ENCODE measurements at regions not wholly inside any gene's neighbourhood (a gene's known extent, or its start where the extent isn't known, plus 50 kb on each side); places are given as distances from the start of the nearest gene placed in this dataset.

DNA sequence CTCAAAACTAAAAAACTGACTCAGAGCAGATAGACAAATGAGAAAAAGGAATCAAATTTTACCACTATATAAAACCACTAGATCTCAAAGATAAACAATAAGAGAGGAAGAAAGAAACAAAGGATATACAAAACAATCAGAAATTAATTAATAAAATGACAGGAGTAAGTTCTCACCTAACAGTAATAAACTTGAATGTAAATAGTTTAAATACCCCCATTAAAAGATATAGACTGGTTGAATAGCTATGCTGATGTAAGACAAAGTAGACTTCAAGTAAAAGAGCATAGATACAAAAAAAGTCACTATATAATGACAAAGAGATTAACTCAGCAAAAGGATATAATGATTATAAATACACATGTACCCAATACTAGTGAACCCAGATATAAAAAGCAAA is 72.3 kb upstream of the GNAZ start:
- no peak overlapping the region for H3K27ac ChIP-seq (ENCODE audit: low read depth in 1 of 2, low read length in 2 of 2)
- H3K27me3 ChIP-seq (ENCODE audit: control insufficient read depth in 1 of 2, insufficient read depth in 2 of 2, low read length in 1 of 2) = no peaks in the 10 kb centered on the region
- H3K4me3 ChIP-seq (ENCODE audit: low read length in 2 of 2) = no peak overlapping the region
- no peaks in the 10 kb centered on the region for H3K36me3 ChIP-seq (ENCODE audit: control insufficient read depth in 1 of 2, insufficient read depth in 2 of 2, low read length in 1 of 2)
- H3K9me3 ChIP-seq (ENCODE audit: control insufficient read depth, low read length) = peaks cover 4% of the 10 kb centered on the region
- DNase-seq (no peak), ATAC-seq (ENCODE audit: low FRiP score) (no peak)
- H3K4me1 ChIP-seq (ENCODE audit: control insufficient read depth in 1 of 2, insufficient read depth in 2 of 2, low read length in 2 of 2) = no peaks in the 10 kb centered on the region
- intact Hi-C loops (cut with DNase I) = no loop called here

DNA sequence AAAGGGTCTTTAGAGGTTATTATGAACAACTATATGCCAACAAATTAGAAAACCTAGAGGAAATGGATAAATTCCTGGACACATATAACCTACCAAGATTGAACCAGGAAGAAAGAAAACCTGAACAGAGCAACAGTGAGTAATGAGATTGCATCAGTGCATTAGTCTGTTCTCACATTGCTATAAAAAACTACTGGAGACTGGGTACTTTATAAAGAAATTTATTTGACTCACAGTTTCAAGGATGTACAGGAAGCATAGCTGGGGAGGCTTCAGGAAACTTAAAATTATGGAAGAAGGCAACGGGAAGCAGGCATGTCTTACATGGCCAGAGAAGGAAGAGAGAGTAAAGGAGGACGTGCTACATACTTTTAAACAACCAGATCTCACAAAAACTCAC is 70.8 kb upstream of the GNAZ start:
- DNase-seq (no peak), ATAC-seq (ENCODE audit: low FRiP score) (no peak)
- no peak overlapping the region for H3K27ac ChIP-seq (ENCODE audit: low read depth in 1 of 2, low read length in 2 of 2)
- intact Hi-C loops (cut with DNase I) = no loop called here
- no peaks in the 10 kb centered on the region for H3K36me3 ChIP-seq (ENCODE audit: control insufficient read depth in 1 of 2, insufficient read depth in 2 of 2, low read length in 1 of 2)
- H3K4me1 ChIP-seq (ENCODE audit: control insufficient read depth in 1 of 2, insufficient read depth in 2 of 2, low read length in 2 of 2) = no peaks in the 10 kb centered on the region
- H3K27me3 ChIP-seq (ENCODE audit: control insufficient read depth in 1 of 2, insufficient read depth in 2 of 2, low read length in 1 of 2) = no peaks in the 10 kb centered on the region
- WGBS, 2 donors = 55 to 58% methylated on average over 2 of the region's 2 CpGs
- no peak overlapping the region for H3K4me3 ChIP-seq (ENCODE audit: low read length in 2 of 2)
- peaks cover 4% of the 10 kb centered on the region for H3K9me3 ChIP-seq (ENCODE audit: control insufficient read depth, low read length)

DNA sequence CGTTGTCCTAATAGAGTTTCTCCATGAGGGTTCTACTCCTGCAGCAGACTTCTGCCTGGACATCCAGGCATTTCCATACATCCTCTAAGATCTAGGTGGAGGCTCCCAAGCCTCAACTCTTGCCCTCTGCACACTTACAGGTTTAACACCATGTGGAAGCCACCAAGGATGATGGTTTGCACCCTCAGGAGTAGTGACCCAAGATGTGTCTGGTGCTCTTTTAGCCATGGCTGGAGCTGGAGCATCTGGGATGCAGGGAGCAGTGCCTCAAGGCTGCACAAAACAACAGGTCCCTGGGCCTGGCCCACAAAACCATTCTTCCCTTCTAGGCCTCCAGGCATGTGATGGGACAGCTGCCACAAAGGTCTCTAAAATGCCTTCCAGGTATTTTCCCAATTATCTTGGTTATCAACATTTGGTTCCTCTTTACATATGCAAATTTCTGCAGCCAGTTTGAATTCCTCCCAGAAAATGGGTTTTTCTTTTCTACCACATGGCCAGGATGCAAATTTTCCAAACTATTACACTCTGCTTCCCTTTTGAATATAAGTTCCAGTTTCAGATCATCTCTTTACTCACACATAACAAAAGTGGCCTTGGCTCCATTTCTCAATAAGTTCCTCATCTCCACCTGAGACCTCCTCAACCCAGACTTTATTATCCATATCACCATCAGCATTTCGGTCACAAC is 69.5 kb upstream of the GNAZ start:
- Histone ChIP-seq H3K27ac (ENCODE audit: low read depth in 1 of 2, low read length in 2 of 2) (no peak overlapping the region), H3K36me3 (ENCODE audit: control insufficient read depth in 1 of 2, insufficient read depth in 2 of 2, low read length in 1 of 2) (no peaks in the 10 kb centered on the region), H3K27me3 (ENCODE audit: control insufficient read depth in 1 of 2, insufficient read depth in 2 of 2, low read length in 1 of 2) (no peaks in the 10 kb centered on the region), H3K4me1 (ENCODE audit: control insufficient read depth in 1 of 2, insufficient read depth in 2 of 2, low read length in 2 of 2) (no peaks in the 10 kb centered on the region), H3K9me3 (ENCODE audit: control insufficient read depth, low read length) (peaks cover 4% of the 10 kb centered on the region), H3K4me3 (ENCODE audit: low read length in 2 of 2) (no peak overlapping the region)
- DNase-seq (no peak), ATAC-seq (ENCODE audit: low FRiP score) (no peak)
- 72 to 78% methylated on average over 2 of the region's 2 CpGs for WGBS, 2 donors
- intact Hi-C loops (cut with DNase I) = no loop called here

DNA sequence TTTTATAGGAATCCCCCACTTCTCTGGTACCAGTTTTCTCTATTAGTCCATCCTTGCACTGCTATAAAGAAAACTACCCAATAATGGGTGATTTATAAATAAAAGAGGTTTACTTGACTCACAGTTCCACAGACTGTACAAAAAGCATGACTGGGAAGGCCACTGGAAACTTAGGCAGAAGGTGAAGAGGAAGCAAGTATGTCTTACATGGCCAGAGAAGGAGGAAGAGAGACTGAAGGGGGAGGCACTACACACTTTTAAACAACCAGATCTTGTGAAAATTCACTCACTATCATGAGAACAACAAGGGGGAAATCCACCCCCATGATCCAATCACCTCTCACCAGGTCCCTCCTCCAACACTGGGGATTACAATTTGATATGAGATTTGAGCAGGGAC is 68.9 kb upstream of the GNAZ start:
- ATAC-seq (ENCODE audit: low FRiP score) (no peak), DNase-seq (no peak)
- H3K4me1 ChIP-seq (ENCODE audit: control insufficient read depth in 1 of 2, insufficient read depth in 2 of 2, low read length in 2 of 2) = no peaks in the 10 kb centered on the region

DNA sequence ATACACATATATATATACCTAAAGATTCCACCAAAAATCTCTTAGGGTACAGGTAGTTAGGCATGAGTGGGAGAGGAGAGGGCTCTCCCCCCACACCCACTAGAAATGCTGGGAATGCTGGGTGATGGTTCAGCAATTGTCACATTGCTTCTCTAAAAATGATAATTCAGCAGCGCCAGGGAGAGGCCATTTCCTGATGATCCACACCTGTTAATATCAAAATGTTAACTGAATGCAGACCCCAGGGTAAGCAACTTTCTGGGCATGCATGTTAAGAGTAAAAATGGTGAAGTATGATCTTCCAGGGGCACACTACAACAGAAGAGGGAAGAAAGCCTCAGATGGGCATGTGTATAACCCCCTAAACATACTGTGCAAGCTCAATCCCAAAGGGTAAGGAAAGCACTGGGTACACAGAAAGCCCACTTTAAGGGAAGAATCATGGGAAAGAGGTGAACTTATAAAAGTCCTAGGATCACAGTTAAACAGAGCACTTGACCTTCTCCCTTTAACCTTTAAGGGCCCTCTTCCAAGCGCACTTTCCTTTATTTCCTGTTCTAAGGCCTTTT is 67.6 kb upstream of the GNAZ start:
- Histone ChIP-seq H3K36me3 (ENCODE audit: control insufficient read depth in 1 of 2, insufficient read depth in 2 of 2, low read length in 1 of 2) (no peaks in the 10 kb centered on the region), H3K27ac (ENCODE audit: low read depth in 1 of 2, low read length in 2 of 2) (no peak overlapping the region), H3K27me3 (ENCODE audit: control insufficient read depth in 1 of 2, insufficient read depth in 2 of 2, low read length in 1 of 2) (no peaks in the 10 kb centered on the region), H3K4me3 (ENCODE audit: low read length in 2 of 2) (no peak overlapping the region), H3K4me1 (ENCODE audit: control insufficient read depth in 1 of 2, insufficient read depth in 2 of 2, low read length in 2 of 2) (no peaks in the 10 kb centered on the region), H3K9me3 (ENCODE audit: control insufficient read depth, low read length) (peaks cover 1% of the 10 kb centered on the region)
- no peak for DNase-seq
- ATAC-seq (ENCODE audit: low FRiP score) = no peak
- WGBS, 2 donors = 82 to 88% methylated on average over 2 of the region's 2 CpGs
- intact Hi-C loops (cut with DNase I) = no loop called here

More for the DNA sequence above, 68.9 kb upstream of the GNAZ start:
- Histone ChIP-seq H3K36me3 (ENCODE audit: control insufficient read depth in 1 of 2, insufficient read depth in 2 of 2, low read length in 1 of 2) (no peaks in the 10 kb centered on the region), H3K4me3 (ENCODE audit: low read length in 2 of 2) (no peak overlapping the region), H3K27me3 (ENCODE audit: control insufficient read depth in 1 of 2, insufficient read depth in 2 of 2, low read length in 1 of 2) (no peaks in the 10 kb centered on the region), H3K9me3 (ENCODE audit: control insufficient read depth, low read length) (peaks cover 4% of the 10 kb centered on the region), H3K27ac (ENCODE audit: low read depth in 1 of 2, low read length in 2 of 2) (no peak overlapping the region)
- intact Hi-C loops (cut with DNase I) = no loop called here

DNA sequence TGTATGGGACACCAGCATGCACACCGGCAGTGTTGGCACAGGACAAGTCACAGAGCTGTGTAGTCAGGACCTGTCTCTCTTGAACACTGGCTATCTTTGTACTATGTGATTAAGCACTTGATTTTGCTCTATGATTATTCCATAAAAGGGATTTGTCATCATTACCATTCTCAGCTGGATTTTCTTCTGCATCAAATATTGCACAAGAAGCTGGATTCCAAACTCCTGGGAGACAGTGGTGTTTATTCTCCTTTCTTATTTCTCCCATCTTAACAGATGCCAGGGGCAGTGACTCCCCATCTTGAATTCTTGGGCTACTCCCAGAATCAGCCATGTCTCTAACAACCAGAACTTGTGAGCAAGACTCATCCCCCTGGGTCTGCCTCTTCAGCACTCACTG is 62.5 kb upstream of the GNAZ start:
- H3K4me1 ChIP-seq (ENCODE audit: control insufficient read depth in 1 of 2, insufficient read depth in 2 of 2, low read length in 2 of 2) = no peaks in the 10 kb centered on the region
- no peak for ATAC-seq (ENCODE audit: low FRiP score)
- H3K27me3 ChIP-seq (ENCODE audit: control insufficient read depth in 1 of 2, insufficient read depth in 2 of 2, low read length in 1 of 2) = no peaks in the 10 kb centered on the region
- intact Hi-C loops (cut with DNase I) = no loop called here
- no peak for DNase-seq
- WGBS, 2 donors = 79 to 85% methylated on average over 1 of the region's 1 CpG
- H3K9me3 ChIP-seq (ENCODE audit: control insufficient read depth, low read length) = no peaks in the 10 kb centered on the region
- H3K27ac ChIP-seq (ENCODE audit: low read depth in 1 of 2, low read length in 2 of 2) = no peak overlapping the region
- no peak overlapping the region for H3K4me3 ChIP-seq (ENCODE audit: low read length in 2 of 2)
- no peaks in the 10 kb centered on the region for H3K36me3 ChIP-seq (ENCODE audit: control insufficient read depth in 1 of 2, insufficient read depth in 2 of 2, low read length in 1 of 2)

DNA sequence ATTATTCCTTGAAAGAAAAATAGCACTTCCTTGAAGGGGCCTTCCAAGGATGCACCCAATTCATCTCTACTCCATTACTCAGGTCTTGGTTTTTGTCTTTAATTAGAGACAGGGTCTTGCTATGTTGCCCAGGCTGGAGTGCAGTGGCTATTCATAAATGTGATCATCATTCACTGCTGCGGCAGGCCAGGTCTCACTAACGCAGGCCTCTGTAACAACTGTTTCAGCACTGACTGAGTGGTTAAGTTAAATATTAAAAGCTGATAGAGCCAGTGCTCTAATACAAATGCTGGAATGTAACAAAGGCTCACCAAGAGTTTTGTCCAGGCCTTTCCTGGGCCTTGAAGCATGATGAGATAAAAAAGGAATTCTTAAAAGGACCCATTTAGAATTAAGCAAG is 61.4 kb upstream of the GNAZ start:
- no peaks in the 10 kb centered on the region for H3K36me3 ChIP-seq (ENCODE audit: control insufficient read depth in 1 of 2, insufficient read depth in 2 of 2, low read length in 1 of 2)
- H3K9me3 ChIP-seq (ENCODE audit: control insufficient read depth, low read length) = no peaks in the 10 kb centered on the region
- intact Hi-C loops (cut with DNase I) = no loop called here
- 66 to 71% methylated on average over 2 of the region's 2 CpGs for WGBS, 2 donors
- H3K27ac ChIP-seq (ENCODE audit: low read depth in 1 of 2, low read length in 2 of 2) = no peak overlapping the region
- H3K27me3 ChIP-seq (ENCODE audit: control insufficient read depth in 1 of 2, insufficient read depth in 2 of 2, low read length in 1 of 2) = no peaks in the 10 kb centered on the region
- no peaks in the 10 kb centered on the region for H3K4me1 ChIP-seq (ENCODE audit: control insufficient read depth in 1 of 2, insufficient read depth in 2 of 2, low read length in 2 of 2)
- no peak overlapping the region for H3K4me3 ChIP-seq (ENCODE audit: low read length in 2 of 2)
- DNase-seq (no peak), ATAC-seq (ENCODE audit: low FRiP score) (no peak)
